ENCODE measurements at regions not wholly inside any gene's neighbourhood (a gene's known extent, or its start where the extent isn't known, plus 50 kb on each side); places are given as distances from the start of the nearest gene placed in this dataset.
"Not testable (repeated sequence)": the region's sequence is repeated elsewhere in the genome, so short reads cannot be mapped to it uniquely, and the experiment has no call there.

- not testable (repeated sequence) for TF ChIP-seq CTCF (conservative IDR thresholded peaks at IDR 0.05); ZFX (IDR thresholded peaks at IDR 0.05)
These were observed 75.9 kb upstream of the SPDYE9 start for GRCh38 chr7:73161727-73162126.

All from C4-2B (cell line).